Keratinocyte (primary cell): ENCODE measurements at regions not wholly inside any gene's neighbourhood (a gene's known extent, or its start where the extent isn't known, plus 50 kb on each side); places are given as distances from the start of the nearest gene placed in this dataset.

Experiments
- EZH2 ChIP-seq: IDR thresholded peaks from one replicate; pipeline ENCODE4 v1.6.1; 2012; ENCODE audit warnings: inconsistent platforms, mild to moderate bottlenecking, low read length, moderate library complexity
- TF ChIP-seq, protein P1 (sequence below), 3 experiments: IDR thresholded peaks in 1 of 3; conservative IDR thresholded peaks in 1 of 3; optimal IDR thresholded peaks in 1 of 3; 2 replicates in 2 of 3; 3 replicates in 1 of 3; pipeline versions ENCODE3 to v1.5.1; 2011; ENCODE audit warnings: low read length in 3 of 3, mild to moderate bottlenecking in 3 of 3, moderate library complexity in 2 of 3, control low read depth in 1 of 3, inconsistent platforms in 1 of 3; ENCODE audit not compliant: insufficient read depth in 2 of 3; ENCODE audit errors: extremely low read depth in 1 of 3

DNA sequence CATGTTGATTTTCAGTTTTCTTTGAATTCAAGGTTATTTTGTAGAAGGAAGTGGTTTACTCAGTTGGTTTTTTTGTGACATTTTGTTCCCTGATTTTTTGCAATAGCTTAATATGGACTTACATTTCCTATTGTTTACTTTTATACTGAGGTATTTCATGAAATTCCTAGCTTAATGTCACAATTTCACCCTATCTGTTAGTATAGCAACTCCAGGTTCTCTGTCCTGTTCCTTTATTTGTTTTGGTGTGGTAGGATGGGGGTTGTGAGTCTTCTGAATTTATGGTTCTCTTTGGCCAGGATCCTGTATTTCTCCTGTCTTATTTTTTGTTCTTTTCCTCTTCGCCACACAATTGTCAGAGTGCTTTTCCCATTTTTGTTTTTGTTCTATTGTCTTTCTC is 523.4 kb upstream of the ARRDC3 start:
- TF ChIP-seq, protein P1, sequence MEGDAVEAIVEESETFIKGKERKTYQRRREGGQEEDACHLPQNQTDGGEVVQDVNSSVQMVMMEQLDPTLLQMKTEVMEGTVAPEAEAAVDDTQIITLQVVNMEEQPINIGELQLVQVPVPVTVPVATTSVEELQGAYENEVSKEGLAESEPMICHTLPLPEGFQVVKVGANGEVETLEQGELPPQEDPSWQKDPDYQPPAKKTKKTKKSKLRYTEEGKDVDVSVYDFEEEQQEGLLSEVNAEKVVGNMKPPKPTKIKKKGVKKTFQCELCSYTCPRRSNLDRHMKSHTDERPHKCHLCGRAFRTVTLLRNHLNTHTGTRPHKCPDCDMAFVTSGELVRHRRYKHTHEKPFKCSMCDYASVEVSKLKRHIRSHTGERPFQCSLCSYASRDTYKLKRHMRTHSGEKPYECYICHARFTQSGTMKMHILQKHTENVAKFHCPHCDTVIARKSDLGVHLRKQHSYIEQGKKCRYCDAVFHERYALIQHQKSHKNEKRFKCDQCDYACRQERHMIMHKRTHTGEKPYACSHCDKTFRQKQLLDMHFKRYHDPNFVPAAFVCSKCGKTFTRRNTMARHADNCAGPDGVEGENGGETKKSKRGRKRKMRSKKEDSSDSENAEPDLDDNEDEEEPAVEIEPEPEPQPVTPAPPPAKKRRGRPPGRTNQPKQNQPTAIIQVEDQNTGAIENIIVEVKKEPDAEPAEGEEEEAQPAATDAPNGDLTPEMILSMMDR (optimal IDR thresholded peaks at IDR 0.05 in 1 of 3, IDR thresholded peaks at IDR 0.05 in 1 of 3, conservative IDR thresholded peaks at IDR 0.05 in 1 of 3; ENCODE audit: extremely low read depth in 1 of 3, insufficient read depth in 2 of 3, low read length in 3 of 3), result no peak
- no peak for TF ChIP-seq EZH2
